ENCODE measurements at regions not wholly inside any gene's neighbourhood (a gene's known extent, or its start where the extent isn't known, plus 50 kb on each side); places are given as distances from the start of the nearest gene placed in this dataset.

DNA sequence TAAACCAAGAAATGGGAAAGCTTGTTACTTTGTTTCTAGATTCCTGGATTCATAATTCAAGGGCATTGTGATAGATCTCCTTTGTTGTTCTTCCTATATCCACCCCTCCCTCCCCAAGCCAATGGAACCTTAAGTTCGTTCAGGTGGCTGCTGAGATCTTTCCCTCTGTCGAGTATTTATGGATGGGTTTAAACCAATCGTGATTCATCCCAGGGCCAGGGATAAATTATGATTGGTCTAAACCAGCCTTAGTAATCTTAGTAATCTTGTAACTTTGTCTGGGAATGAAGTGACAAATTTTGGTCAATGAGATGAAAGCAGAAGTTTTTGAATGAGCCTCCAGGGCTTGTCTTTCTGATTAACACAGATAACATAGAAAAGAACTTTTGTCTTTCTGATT lies 56.1 kb upstream of the PCED1B start (continued):
- TF ChIP-seq, protein P1, sequence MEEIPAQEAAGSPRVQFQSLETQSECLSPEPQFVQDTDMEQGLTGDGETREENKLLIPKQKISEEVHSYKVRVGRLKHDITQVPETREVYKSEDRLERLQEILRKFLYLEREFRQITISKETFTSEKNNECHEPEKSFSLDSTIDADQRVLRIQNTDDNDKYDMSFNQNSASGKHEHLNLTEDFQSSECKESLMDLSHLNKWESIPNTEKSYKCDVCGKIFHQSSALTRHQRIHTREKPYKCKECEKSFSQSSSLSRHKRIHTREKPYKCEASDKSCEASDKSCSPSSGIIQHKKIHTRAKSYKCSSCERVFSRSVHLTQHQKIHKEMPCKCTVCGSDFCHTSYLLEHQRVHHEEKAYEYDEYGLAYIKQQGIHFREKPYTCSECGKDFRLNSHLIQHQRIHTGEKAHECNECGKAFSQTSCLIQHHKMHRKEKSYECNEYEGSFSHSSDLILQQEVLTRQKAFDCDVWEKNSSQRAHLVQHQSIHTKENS (CRISPR knock-in tag; IDR thresholded peaks at IDR 0.05), result no peak
- TF ChIP-seq ZNF354B (CRISPR knock-in tag; IDR thresholded peaks at IDR 0.05), result no peak
- TF ChIP-seq, protein P2, sequence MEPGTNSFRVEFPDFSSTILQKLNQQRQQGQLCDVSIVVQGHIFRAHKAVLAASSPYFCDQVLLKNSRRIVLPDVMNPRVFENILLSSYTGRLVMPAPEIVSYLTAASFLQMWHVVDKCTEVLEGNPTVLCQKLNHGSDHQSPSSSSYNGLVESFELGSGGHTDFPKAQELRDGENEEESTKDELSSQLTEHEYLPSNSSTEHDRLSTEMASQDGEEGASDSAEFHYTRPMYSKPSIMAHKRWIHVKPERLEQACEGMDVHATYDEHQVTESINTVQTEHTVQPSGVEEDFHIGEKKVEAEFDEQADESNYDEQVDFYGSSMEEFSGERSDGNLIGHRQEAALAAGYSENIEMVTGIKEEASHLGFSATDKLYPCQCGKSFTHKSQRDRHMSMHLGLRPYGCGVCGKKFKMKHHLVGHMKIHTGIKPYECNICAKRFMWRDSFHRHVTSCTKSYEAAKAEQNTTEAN (CRISPR knock-in tag; IDR thresholded peaks at IDR 0.05), result no peak
- no peak for TF ChIP-seq PRDM10 (IDR thresholded peaks at IDR 0.05; ENCODE audit: partially characterized antibody)
- no peak for TF ChIP-seq BDP1 (IDR thresholded peaks at IDR 0.05; ENCODE audit: insufficient read depth, insufficient read length)
- no peak for TF ChIP-seq GATA2 (CRISPR knock-in tag; IDR thresholded peaks at IDR 0.05)
- TF ChIP-seq POLR2G (IDR thresholded peaks at IDR 0.05; ENCODE audit: low read depth, low read length), result no peak

All from K562 (cell line).